ENCODE measurements at regions not wholly inside any gene's neighbourhood (a gene's known extent, or its start where the extent isn't known, plus 50 kb on each side); places are given as distances from the start of the nearest gene placed in this dataset.

DNA sequence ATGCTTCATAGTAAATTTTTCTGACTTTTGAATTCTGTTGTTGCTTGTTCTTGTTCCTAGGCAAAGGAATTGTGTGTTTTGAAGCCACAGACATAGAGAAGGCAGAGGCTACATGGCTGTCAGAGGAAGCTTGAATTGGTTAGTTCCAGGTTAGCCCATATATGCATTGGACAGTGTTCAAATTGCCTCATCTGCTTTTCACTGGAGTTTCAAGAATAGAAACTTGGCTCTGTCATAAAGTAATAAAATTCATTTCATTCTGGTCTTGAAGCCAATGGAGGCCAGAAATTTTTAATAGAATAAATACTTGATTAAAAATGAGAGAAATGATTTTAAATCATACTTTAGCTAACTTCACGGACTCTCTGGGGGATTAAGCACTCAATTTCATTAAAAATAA, 178.0 kb downstream of the YIPF5 start:
- Histone ChIP-seq H3K36me3 (ENCODE audit: control insufficient read depth in 2 of 2, insufficient read depth in 1 of 2, low read length in 2 of 2) (no peaks in the 10 kb centered on the region), H3K4me1 (ENCODE audit: control insufficient read depth, insufficient read depth, low read length) (no peaks in the 10 kb centered on the region), H3K27ac (ENCODE audit: extremely low read depth, low read depth, low read length) (no peak overlapping the region), H3K9me3 (ENCODE audit: control insufficient read depth, insufficient read depth, low read depth, low read length) (no peaks in the 10 kb centered on the region), H3K4me3 (ENCODE audit: low read depth, low read length) (no peak overlapping the region)
- ChIA-PET CTCF (interaction anchor here (0.5 to 0.8 kb wide), 3 partner anchors 24 to 63 kb away, joined by 3 to 6 read pairs (median 3); no protein-coding TSS in a partner anchor), POLR2A (no interaction called here)
- TF ChIP-seq ZNF777 (tag by site-specific recombination; IDR thresholded peaks at IDR 0.05; ENCODE audit: borderline replicate concordance) (no peak), ZNF792 (tag by site-specific recombination; IDR thresholded peaks at IDR 0.05) (no peak), ZNF202 (tag by site-specific recombination; IDR thresholded peaks at IDR 0.05; ENCODE audit: borderline replicate concordance) (no peak), ZNF23 (tag by site-specific recombination; IDR thresholded peaks at IDR 0.05; ENCODE audit: borderline replicate concordance) (no peak), ZNF114 (tag by site-specific recombination; IDR thresholded peaks at IDR 0.05) (no peak), ZNF707 (tag by site-specific recombination; IDR thresholded peaks at IDR 0.05) (no peak), BCL11A (tag by site-specific recombination; IDR thresholded peaks at IDR 0.05; ENCODE audit: low read depth) (no peak), ZNF157 (tag by site-specific recombination; IDR thresholded peaks at IDR 0.05) (no peak), REPIN1 (tag by site-specific recombination; IDR thresholded peaks at IDR 0.05; ENCODE audit: low read depth) (no peak), ZBTB21 (tag by site-specific recombination; IDR thresholded peaks at IDR 0.05) (no peak), ZNF37A (tag by site-specific recombination; IDR thresholded peaks at IDR 0.05) (no peak), ZNF155 (tag by site-specific recombination; IDR thresholded peaks at IDR 0.05) (no peak), ZNF571 (tag by site-specific recombination; IDR thresholded peaks at IDR 0.05) (no peak), ZNF16 (tag by site-specific recombination; IDR thresholded peaks at IDR 0.05; ENCODE audit: low read depth) (no peak), ZNF555 (tag by site-specific recombination; conservative IDR thresholded peaks at IDR 0.05) (no peak)
- TF ChIP-seq, protein P1, sequence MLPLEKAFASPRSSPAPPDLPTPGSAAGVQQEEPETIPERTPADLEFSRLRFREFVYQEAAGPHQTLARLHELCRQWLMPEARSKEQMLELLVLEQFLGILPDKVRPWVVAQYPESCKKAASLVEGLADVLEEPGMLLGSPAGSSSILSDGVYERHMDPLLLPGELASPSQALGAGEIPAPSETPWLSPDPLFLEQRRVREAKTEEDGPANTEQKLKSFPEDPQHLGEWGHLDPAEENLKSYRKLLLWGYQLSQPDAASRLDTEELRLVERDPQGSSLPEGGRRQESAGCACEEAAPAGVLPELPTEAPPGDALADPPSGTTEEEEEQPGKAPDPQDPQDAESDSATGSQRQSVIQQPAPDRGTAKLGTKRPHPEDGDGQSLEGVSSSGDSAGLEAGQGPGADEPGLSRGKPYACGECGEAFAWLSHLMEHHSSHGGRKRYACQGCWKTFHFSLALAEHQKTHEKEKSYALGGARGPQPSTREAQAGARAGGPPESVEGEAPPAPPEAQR (tag by site-specific recombination; IDR thresholded peaks at IDR 0.05), result no peak
- TF ChIP-seq, protein P2, sequence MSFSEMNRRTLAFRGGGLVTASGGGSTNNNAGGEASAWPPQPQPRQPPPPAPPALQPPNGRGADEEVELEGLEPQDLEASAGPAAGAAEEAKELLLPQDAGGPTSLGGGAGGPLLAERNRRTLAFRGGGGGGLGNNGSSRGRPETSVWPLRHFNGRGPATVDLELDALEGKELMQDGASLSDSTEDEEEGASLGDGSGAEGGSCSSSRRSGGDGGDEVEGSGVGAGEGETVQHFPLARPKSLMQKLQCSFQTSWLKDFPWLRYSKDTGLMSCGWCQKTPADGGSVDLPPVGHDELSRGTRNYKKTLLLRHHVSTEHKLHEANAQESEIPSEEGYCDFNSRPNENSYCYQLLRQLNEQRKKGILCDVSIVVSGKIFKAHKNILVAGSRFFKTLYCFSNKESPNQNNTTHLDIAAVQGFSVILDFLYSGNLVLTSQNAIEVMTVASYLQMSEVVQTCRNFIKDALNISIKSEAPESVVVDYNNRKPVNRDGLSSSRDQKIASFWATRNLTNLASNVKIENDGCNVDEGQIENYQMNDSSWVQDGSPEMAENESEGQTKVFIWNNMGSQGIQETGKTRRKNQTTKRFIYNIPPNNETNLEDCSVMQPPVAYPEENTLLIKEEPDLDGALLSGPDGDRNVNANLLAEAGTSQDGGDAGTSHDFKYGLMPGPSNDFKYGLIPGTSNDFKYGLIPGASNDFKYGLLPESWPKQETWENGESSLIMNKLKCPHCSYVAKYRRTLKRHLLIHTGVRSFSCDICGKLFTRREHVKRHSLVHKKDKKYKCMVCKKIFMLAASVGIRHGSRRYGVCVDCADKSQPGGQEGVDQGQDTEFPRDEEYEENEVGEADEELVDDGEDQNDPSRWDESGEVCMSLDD (tag by site-specific recombination; IDR thresholded peaks at IDR 0.05), result no peak
- TF ChIP-seq, protein P3, sequence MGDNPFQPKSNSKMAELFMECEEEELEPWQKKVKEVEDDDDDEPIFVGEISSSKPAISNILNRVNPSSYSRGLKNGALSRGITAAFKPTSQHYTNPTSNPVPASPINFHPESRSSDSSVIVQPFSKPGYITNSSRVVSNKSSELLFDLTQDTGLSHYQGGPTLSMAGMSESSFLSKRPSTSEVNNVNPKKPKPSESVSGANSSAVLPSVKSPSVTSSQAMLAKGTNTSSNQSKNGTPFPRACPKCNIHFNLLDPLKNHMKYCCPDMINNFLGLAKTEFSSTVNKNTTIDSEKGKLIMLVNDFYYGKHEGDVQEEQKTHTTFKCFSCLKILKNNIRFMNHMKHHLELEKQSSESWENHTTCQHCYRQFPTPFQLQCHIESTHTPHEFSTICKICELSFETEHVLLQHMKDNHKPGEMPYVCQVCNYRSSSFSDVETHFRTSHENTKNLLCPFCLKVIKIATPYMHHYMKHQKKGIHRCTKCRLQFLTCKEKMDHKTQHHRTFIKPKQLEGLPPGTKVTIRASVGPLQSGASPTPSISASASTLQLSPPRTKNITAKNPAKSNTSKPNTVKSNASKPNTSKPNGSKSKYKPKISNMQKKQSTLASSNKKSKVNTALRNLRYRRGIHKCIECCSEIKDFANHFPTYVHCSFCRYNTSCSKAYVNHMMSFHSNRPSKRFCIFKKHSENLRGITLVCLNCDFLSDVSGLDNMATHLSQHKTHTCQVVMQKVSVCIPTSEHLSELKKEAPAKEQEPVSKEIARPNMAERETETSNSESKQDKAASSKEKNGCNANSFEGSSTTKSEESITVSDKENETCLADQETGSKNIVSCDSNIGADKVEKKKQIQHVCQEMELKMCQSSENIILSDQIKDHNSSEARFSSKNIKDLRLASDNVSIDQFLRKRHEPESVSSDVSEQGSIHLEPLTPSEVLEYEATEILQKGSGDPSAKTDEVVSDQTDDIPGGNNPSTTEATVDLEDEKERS (tag by site-specific recombination; IDR thresholded peaks at IDR 0.05), result no peak
- TF ChIP-seq, protein P4, sequence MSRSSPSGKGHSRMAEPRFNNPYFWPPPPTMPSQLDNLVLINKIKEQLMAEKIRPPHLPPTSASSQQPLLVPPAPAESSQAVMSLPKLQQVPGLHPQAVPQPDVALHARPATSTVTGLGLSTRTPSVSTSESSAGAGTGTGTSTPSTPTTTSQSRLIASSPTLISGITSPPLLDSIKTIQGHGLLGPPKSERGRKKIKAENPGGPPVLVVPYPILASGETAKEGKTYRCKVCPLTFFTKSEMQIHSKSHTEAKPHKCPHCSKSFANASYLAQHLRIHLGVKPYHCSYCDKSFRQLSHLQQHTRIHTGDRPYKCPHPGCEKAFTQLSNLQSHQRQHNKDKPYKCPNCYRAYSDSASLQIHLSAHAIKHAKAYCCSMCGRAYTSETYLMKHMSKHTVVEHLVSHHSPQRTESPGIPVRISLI (tag by site-specific recombination; IDR thresholded peaks at IDR 0.05), result no peak
- TF ChIP-seq, protein P5, sequence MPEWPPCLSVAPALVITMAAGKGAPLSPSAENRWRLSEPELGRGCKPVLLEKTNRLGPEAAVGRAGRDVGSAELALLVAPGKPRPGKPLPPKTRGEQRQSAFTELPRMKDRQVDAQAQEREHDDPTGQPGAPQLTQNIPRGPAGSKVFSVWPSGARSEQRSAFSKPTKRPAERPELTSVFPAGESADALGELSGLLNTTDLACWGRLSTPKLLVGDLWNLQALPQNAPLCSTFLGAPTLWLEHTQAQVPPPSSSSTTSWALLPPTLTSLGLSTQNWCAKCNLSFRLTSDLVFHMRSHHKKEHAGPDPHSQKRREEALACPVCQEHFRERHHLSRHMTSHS (tag by site-specific recombination; IDR thresholded peaks at IDR 0.05), result no peak
